Stimulated activated CD4-positive, alpha-beta T cell treated with anti-CD3 and anti-CD28 coated beads, Interleukin-12 subunit alpha, Interleukin-12 subunit beta, amount 100 ng/mL, for 24 hours (primary cell): ENCODE measurements at regions not wholly inside any gene's neighbourhood (a gene's known extent, or its start where the extent isn't known, plus 50 kb on each side); places are given as distances from the start of the nearest gene placed in this dataset.

Source experiments
- DNase-seq, 2 experiments: peaks; one replicate each; pipeline ENCODE4 v3.0.0-alpha.2; 2020; ENCODE audit warnings: low read depth in 2 of 2

DNA sequence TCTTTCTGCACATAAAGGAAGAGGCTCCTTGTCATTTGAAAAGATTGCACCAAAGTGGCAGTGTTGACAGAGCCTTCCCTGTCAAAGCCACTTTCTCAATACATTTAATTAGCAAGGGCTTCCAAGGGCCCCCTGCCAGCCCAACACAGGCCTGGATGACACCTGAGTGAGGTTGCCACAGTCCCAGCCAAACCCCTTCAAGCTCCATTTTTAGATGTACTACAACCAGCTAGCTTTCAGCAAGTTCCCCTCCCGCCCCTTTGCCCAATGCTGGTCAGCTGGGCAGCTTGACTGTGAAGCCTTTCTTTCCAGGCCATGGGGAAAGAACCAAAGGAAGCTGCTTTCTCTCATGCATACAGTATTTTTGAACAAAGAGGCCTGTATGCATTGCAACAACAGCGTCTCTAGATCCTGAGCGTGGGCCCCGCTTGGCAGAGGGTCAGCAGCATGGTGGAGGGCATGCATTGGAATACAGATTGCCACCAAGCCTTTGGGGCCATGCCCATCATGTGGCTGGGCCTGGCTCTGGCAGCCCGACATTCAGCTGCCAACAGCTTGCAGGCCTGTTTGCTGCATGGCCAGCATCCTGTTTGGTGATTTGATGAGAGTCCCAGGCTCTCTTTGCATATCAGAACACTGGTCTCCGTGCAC, 261.1 kb upstream of the GATB start:
- DNase-seq, result no peak

- no peak for DNase-seq
These were observed 259.3 kb upstream of the GATB start for GRCh38 chr4:152020073-152020472.

DNA sequence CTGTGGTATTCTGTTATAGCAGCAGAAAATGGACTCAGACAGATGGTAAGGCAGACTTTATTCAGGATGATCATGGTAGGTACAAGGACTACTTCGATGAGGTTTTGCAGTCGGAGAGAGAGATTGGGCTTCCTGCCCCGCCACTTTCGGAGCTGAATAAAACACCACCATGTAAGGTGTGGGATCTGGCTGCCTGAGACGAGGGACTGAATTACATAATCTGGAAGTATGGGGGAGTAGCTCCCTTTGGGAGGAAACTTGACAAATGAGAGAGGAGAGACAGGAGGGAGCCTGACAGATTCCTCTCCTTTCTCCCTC, 255.5 kb upstream of the GATB start:
- no peak for DNase-seq

GRCh38 chr4:152015597-152016302, 254.9 kb upstream of the GATB start:
- DNase-seq, result no peak

GRCh38 chr4:152014280-152014679, 253.5 kb upstream of the GATB start:
- DNase-seq, result peak; percentile 3 to 28

DNA sequence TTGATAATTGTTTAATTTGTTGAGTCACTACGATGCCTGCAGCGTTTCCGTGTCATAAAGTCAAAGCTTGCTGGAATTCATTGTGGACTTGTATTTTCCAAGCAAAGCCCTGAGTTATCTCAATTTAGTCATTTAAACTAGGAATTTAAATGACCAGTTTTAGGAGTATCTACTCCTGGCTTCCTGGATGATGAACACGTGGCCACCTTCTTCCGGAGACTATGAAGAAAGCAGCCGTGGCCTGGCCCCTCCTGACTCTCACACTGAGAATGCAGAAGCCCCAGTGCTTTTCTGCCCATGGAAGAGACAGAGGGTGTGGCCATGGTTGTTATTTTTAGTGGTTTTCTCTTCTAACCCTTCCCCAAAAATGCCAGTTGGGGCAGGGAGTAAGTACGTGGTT, 250.7 kb upstream of the GATB start:
- no peak for DNase-seq

GRCh38 chr4:152010710-152011079, 249.9 kb upstream of the GATB start:
- no peak for DNase-seq

DNA sequence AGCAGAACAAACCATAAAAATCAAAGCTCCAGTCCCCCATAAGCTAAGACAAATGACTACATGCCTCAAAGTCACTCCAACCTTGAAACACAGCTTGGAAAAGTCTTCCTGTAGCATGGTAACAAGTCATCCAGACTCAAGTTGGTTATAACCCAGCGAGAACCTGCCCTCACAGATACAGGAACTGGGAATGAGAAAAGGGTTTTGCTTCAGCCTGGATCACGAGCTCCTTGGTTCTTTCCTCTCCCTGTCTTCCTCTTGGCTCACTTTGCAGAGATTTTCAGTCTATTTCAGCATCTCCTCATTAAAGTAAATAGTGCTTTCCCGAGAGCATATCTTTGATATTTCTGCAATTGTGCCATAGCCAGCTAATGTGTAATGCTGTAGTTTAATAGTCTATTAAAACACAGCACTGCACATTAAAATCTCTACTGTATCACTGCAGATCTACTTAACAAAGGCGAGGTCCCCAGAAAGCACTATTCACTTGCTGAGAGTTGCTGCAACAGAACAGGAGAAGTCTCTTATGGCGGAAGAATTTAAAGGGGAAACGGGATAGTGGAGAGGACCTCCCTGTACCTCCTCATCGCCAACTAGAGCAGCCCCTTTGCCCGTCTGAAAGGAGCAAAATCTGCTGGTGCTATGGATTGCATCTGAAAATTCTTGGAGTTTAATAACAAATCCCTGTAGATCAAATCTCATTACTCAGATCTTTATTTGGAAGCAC, 249.3 kb upstream of the GATB start:
- DNase-seq, result no peak

DNA sequence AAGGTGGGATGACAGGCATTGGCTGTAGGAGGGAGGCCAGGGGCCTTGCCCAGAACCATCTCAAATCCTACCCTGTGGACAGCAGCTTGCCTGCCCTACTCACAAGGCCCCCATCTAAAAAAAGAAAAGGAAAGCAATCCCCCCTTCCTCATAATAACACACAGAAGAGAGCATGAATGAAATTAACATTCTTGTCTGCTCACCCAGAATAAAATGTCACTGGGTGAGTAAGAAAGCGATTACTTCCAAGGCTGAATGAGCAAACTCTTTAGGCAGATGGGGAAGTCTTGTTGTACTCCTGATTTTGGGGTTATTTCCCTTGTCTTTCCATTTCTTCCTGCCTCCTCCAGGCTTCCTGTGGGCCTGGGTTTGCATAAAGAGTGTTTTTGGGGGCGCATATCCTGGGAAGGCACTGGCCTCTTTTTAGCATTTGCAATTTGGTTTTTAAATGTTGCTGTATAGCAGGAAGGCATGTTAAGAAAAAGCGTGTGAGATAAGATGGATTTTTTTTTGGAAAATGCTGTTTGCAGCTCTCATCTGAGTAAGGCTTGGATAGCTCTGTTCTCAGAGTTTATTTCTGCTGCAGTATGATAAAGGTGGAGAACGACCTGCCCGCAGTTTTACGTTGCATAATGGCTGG, 248.3 kb upstream of the GATB start:
- no peak for DNase-seq

DNA sequence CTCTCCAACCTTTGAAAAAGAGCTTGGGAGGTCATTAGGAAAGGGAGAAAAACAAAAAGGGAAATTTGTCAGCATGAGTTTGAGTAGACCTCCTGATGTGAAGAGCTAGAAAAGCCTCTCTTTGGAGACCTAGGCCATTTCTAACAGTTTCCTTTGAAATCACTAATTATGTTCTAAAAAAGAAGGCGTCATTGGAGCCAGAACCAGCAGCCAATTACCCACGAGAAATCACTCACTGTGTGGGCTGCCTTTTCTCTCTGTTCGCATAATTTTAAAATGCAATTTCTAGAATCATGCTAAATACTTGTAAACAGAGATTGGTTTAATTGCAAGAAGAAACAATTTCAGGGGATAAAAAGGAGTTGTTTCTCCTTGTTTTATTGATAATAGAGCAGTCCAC, 246.3 kb upstream of the GATB start:
- no peak for DNase-seq

- no peak for DNase-seq
These were observed 244.0 kb upstream of the GATB start for GRCh38 chr4:152004801-152005200.

DNA sequence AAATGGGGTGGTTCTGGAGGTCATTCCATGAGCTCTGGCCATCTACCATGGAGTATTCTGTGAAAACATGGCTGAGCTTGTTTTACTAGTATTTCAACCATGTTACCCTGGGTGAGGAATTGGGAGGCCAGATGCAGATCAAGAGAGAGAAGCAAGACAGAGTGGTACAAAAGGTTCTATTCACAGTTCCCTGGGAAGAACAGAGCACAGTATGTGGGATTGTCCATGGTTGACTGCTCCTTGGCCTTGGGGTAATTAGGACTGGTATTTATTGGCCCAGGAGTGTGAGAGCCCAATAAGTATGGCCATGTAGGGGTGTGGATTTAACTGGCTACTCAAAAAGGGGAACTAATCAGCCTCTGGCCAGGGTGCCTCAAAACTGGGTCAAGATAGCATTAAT, 239.7 kb upstream of the GATB start:
- no peak for DNase-seq

- no peak for DNase-seq
These were observed 237.9 kb upstream of the GATB start for GRCh38 chr4:151998723-151999122.

DNA sequence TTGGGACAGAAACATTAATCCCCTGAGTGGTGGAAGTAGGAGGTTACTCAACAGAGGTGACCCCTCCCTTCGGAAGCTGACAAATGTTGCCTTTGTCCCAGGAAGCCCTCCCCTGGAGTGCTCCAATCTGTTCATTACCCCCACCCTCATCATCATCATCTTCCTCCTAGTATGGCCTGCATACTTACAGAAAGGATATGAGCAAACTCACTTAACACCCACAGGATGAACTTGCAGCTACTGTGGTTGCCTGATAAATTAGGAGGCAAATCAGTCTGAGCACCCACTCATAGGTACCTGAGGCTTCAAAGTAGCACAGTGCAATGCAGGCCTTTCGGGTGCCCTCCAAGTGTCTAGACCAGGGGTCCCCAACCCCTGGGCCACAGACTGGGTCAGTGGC, 236.7 kb upstream of the GATB start:
- no peak for DNase-seq

- no peak for DNase-seq
These were observed 233.6 kb upstream of the GATB start for GRCh38 chr4:151994429-151994828.

GRCh38 chr4:151993521-151993920, 232.7 kb upstream of the GATB start:
- DNase-seq, result no peak

DNA sequence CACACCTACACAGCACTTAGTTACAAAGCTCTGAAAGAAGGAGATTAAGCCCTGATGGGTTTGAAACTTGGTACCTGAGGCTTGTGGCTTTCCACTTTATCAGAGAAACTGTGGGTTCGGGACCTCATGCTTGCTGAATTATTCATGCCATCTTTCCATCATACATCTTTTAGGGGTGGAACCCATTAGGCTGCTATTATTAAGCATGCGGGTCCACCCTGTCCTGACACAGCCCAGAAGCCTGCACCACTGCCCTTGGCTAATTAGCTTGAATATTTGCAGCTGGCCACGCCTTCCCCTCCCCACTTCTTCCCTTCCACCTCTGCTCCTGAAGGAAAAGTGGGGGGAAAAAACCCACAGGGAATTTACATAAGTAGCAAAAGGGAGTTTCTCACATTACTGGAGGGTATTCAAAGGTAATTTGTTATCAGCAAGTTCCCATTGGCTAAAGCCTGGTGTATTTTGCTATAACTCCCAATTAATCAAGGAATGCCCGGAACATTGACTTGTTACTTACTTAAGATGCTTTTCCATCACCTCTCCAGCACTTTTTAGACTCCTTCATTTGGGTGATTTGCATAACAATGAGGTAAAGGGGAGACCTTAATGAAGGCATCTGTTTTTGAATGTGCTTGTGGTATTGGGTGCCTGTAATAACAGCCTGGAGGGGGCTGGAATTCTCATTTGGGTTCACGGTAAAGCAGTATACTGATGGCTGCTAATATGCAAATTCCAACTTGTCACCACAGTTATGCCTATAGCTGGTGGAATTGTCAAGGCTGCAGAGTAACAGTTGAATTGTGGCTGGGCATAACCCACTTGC, 231.7 kb upstream of the GATB start:
- DNase-seq, result no peak

- no peak for DNase-seq
These were observed 231.0 kb upstream of the GATB start for GRCh38 chr4:151991884-151992167.

GRCh38 chr4:151991001-151991883, 230.4 kb upstream of the GATB start:
- DNase-seq, result no peak

DNA sequence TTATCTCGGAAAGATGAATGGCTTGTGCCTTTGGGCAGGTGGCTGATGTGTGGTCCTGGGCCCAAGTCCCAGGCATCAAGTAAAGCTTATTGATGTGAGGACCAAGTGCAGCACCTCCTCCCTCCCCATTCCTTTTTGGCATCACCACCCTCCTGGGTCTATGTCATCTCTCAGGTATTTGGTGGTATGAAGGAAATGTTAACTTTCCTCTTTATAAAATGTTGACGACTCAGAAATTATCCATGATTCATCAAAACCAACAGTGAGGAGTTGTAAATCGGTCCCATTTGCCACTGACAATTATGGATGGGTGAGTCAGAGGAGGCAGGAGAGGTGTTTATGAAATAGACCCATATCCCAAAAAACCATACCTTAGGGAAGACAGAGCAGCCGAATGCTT, 229.4 kb upstream of the GATB start:
- no peak for DNase-seq

- DNase-seq, result no peak
These were observed 227.8 kb upstream of the GATB start for GRCh38 chr4:151988591-151988990.
